Left lobe of liver (tissue), 2 donors: ENCODE measurements at regions not wholly inside any gene's neighbourhood (a gene's known extent, or its start where the extent isn't known, plus 50 kb on each side); places are given as distances from the start of the nearest gene placed in this dataset.
A peak's percentile ranks its signal among the peaks of the same experiment; 100 is the strongest.

Experiments
- ATAC-seq: fragments of 200-7000 bp; cut with Tn5 transposase; one replicate; pipeline ENCODE4 v1.9.1; 2020; ENCODE audit warnings: mild to moderate bottlenecking, moderate library complexity
- DNase-seq: peaks from one replicate; pipeline ENCODE4 v3.0.0-alpha.2; 2020; ENCODE audit warnings: low spot score
- donor health status: DM: no; HTN: no; CAD: no; lungs with moderate emphysema.
- donor health status: DM: no; HTN: yes; CAD: no.

GRCh38 chr15:70411143-70411863 is 313.6 kb upstream of the TLE3 start:
- ATAC-seq (no peak), DNase-seq (no peak)

GRCh38 chr15:70410371-70410985 is 312.8 kb upstream of the TLE3 start:
- DNase-seq: no peak
- ATAC-seq: no peak

- no peak for ATAC-seq
Observed at GRCh38 chr15:70409388-70409787, 311.7 kb upstream of the TLE3 start.

GRCh38 chr15:70407955-70408354 is 310.2 kb upstream of the TLE3 start:
- no peak for DNase-seq

More at GRCh38 chr15:70409388-70409787, 311.7 kb upstream of the TLE3 start:
- no peak for DNase-seq

GRCh38 chr15:70407336-70407670 is 309.6 kb upstream of the TLE3 start:
- DNase-seq (no peak), ATAC-seq (peak; percentile 12)

More at GRCh38 chr15:70407955-70408354, 310.2 kb upstream of the TLE3 start:
- ATAC-seq: no peak

GRCh38 chr15:70406617-70407335 is 309.1 kb upstream of the TLE3 start:
- DNase-seq: peak; percentile 85
- ATAC-seq: peak; percentile 94

GRCh38 chr15:70401709-70402108 is 304.0 kb upstream of the TLE3 start:
- DNase-seq (no peak), ATAC-seq (no peak)

GRCh38 chr15:70400766-70401541 is 303.2 kb upstream of the TLE3 start:
- no peak for ATAC-seq
- no peak for DNase-seq

GRCh38 chr15:70399204-70399603 is 301.5 kb upstream of the TLE3 start:
- no peak for ATAC-seq
- DNase-seq: no peak

- ATAC-seq (no peak), DNase-seq (no peak)
Observed at GRCh38 chr15:70398694-70399093, 301.0 kb upstream of the TLE3 start.

- no peak for DNase-seq
- no peak for ATAC-seq
Observed at GRCh38 chr15:70396807-70397206, 299.1 kb upstream of the TLE3 start.

GRCh38 chr15:70395164-70395563 is 297.4 kb upstream of the TLE3 start:
- DNase-seq (no peak), ATAC-seq (no peak)

- no peak for DNase-seq
- no peak for ATAC-seq
Observed at GRCh38 chr15:70390723-70391122, 293.0 kb upstream of the TLE3 start.

GRCh38 chr15:70387993-70388392 is 290.3 kb upstream of the TLE3 start:
- DNase-seq (no peak), ATAC-seq (no peak)

- DNase-seq (peak; percentile 19), ATAC-seq (no peak)
Observed at GRCh38 chr15:70387081-70387480, 289.4 kb upstream of the TLE3 start.

GRCh38 chr15:70385711-70386110 is 288.0 kb upstream of the TLE3 start:
- ATAC-seq: no peak
- DNase-seq: peak; percentile 18

- ATAC-seq (peak; percentile 56), DNase-seq (peak; percentile 44)
Observed at GRCh38 chr15:70385052-70385451, 287.3 kb upstream of the TLE3 start.

- DNase-seq (peak; percentile 23), ATAC-seq (no peak)
Observed at GRCh38 chr15:70383856-70384255, 286.1 kb upstream of the TLE3 start.

- ATAC-seq: no peak
- DNase-seq: peak; percentile 27
Observed at GRCh38 chr15:70382762-70383458, 285.2 kb upstream of the TLE3 start.

GRCh38 chr15:70382009-70382749 is 284.5 kb upstream of the TLE3 start:
- no peak for DNase-seq
- ATAC-seq: no peak
